Trophoblast cell (in vitro differentiated cells and primary cell): ENCODE measurements at regions not wholly inside any gene's neighbourhood (a gene's known extent, or its start where the extent isn't known, plus 50 kb on each side); places are given as distances from the start of the nearest gene placed in this dataset.

ENCODE experiments used
- DNase-seq, 2 donors: peaks; one replicate each; pipeline ENCODE4 v3.0.0-alpha.2; 2016
- H2AFZ ChIP-seq: 2 replicates; pipeline ENCODE4 v1.6.1; 2013; ENCODE audit warnings: low read length, moderate library complexity, mild to moderate bottlenecking; ENCODE audit not compliant: insufficient read depth, poor library complexity
- H2AK5ac ChIP-seq: 2 replicates; pipeline ENCODE4 v1.6.1; 2013; ENCODE audit warnings: mild to moderate bottlenecking, low read length
- H2BK120ac ChIP-seq: 2 replicates; pipeline ENCODE4 v1.6.1; 2013; ENCODE audit warnings: low read length, mild to moderate bottlenecking, moderate library complexity; ENCODE audit not compliant: insufficient read depth, poor library complexity
- H2BK12ac ChIP-seq: 2 replicates; pipeline ENCODE4 v1.6.1; 2013; ENCODE audit warnings: mild to moderate bottlenecking, low read length, moderate library complexity
- H2BK5ac ChIP-seq: 2 replicates; pipeline ENCODE4 v1.6.1; 2013; ENCODE audit warnings: low read length, low read depth, moderate library complexity, mild to moderate bottlenecking; ENCODE audit not compliant: poor library complexity
- H3K14ac ChIP-seq: 2 replicates; pipeline ENCODE4 v1.6.1; 2013; ENCODE audit warnings: mild to moderate bottlenecking, low read length
- H3K18ac ChIP-seq: 2 replicates; pipeline ENCODE4 v1.6.1; 2013; ENCODE audit warnings: mild to moderate bottlenecking, low read length
- H3K23ac ChIP-seq: 2 replicates; pipeline ENCODE4 v1.6.1; 2013; ENCODE audit warnings: low read length
- H3K27ac ChIP-seq: 2 replicates; pipeline ENCODE4 v1.5.1; 2013; ENCODE audit warnings: low read depth, mild to moderate bottlenecking, inconsistent platforms, low read length, moderate library complexity
- H3K27me3 ChIP-seq: 2 replicates; pipeline ENCODE4 v1.6.1; 2013; ENCODE audit warnings: inconsistent platforms, mild to moderate bottlenecking, low read length, moderate library complexity; ENCODE audit not compliant: insufficient read depth
- H3K36me3 ChIP-seq, 2 experiments: 1 replicate in 1 of 2; 2 replicates in 1 of 2; pipeline ENCODE4 v1.6.1; 2013; ENCODE audit warnings: low read length in 2 of 2, mild to moderate bottlenecking in 2 of 2, moderate library complexity in 1 of 2; ENCODE audit not compliant: insufficient read depth in 2 of 2, control insufficient read depth in 1 of 2
- H3K4ac ChIP-seq: 2 replicates; pipeline ENCODE4 v1.6.1; 2013; ENCODE audit warnings: low read depth, mild to moderate bottlenecking, low read length, moderate library complexity
- H3K4me1 ChIP-seq, 2 experiments: 1 replicate in 1 of 2; 2 replicates in 1 of 2; pipeline ENCODE4 v1.6.1; 2013; ENCODE audit warnings: low read length in 2 of 2, mild to moderate bottlenecking in 2 of 2, moderate library complexity in 1 of 2; ENCODE audit not compliant: insufficient read depth in 2 of 2, control insufficient read depth in 1 of 2
- H3K4me2 ChIP-seq: 2 replicates; pipeline ENCODE4 v1.6.1; 2013; ENCODE audit warnings: inconsistent platforms, mild to moderate bottlenecking, low read length, moderate library complexity
- H3K4me3 ChIP-seq: 2 replicates; pipeline ENCODE4 v1.5.1; 2013; ENCODE audit warnings: mild to moderate bottlenecking, low read depth, low read length, inconsistent platforms
- H3K79me1 ChIP-seq: one replicate; pipeline ENCODE4 v1.6.1; 2013; ENCODE audit warnings: low read length
- H3K79me2 ChIP-seq: 2 replicates; pipeline ENCODE4 v1.6.1; 2013; ENCODE audit warnings: low read length, mild to moderate bottlenecking; ENCODE audit not compliant: control insufficient read depth, insufficient read depth, poor library complexity
- H3K9ac ChIP-seq: 2 replicates; pipeline ENCODE4 v1.6.1; 2013; ENCODE audit warnings: mild to moderate bottlenecking, low read length
- H3K9me3 ChIP-seq: 2 replicates; pipeline ENCODE4 v1.6.1; 2013; ENCODE audit warnings: low read depth, mild to moderate bottlenecking, control low read depth, inconsistent platforms, low read length; ENCODE audit not compliant: insufficient read depth
- H4K12ac ChIP-seq: 2 replicates; pipeline ENCODE4 v1.6.1; 2013; ENCODE audit warnings: low read depth, mild to moderate bottlenecking, low read length, moderate library complexity
- H4K8ac ChIP-seq: 2 replicates; pipeline ENCODE4 v1.6.1; 2013; ENCODE audit warnings: low read depth, mild to moderate bottlenecking, low read length, moderate library complexity
- H4K91ac ChIP-seq: one replicate; pipeline ENCODE4 v1.6.1; 2013; ENCODE audit warnings: low read depth, mild to moderate bottlenecking, low read length, moderate library complexity
- WGBS: extraction: QIAGEN DNeasy Blood & Tissue Kit; methylation state at CpG from one replicate; pipeline ENCODE4 v1.1.7; 2013; ENCODE audit warnings: missing lambda C conversion rate; ENCODE audit not compliant: insufficient read length, insufficient coverage; ENCODE audit errors: extremely low coverage; 5-methylcytosine and 5-hydroxymethylcytosine counted together

- Histone ChIP-seq H3K9ac (no peak overlapping the region), H2BK5ac (no peak overlapping the region), H3K4me1 (peaks cover 2 to 3% of the 10 kb centered on the region in 2 experiments), H4K91ac (no peak overlapping the region), H3K4me2 (no peak overlapping the region), H4K8ac (no peak overlapping the region), H3K23ac (no peak overlapping the region), H2AK5ac (no peak overlapping the region), H3K18ac (no peak overlapping the region), H3K36me3 (no peaks in the 10 kb centered on the region), H3K14ac (no peak overlapping the region), H3K9me3 (no peaks in the 10 kb centered on the region), H3K79me2 (no peaks in the 10 kb centered on the region), H4K12ac (no peak overlapping the region), H2BK12ac (no peak overlapping the region), H3K27ac (no peak overlapping the region), H3K27me3 (no peaks in the 10 kb centered on the region), H2BK120ac (no peak overlapping the region), H3K79me1 (no peaks in the 10 kb centered on the region), H3K4me3 (no peak overlapping the region), H2AFZ (no peak overlapping the region), H3K4ac (no peak overlapping the region)
- WGBS = no CpG with 5 or more reads among the region's 1 CpG
- no peak for DNase-seq
Measured at GRCh38 chr13:107846642-107847041, 368.7 kb downstream of the LIG4 start.

GRCh38 chr13:107845911-107846310, 369.4 kb downstream of the LIG4 start:
- Histone ChIP-seq H3K14ac (no peak overlapping the region), H2AK5ac (no peak overlapping the region), H4K8ac (no peak overlapping the region), H3K79me1 (no peaks in the 10 kb centered on the region), H3K36me3 (no peaks in the 10 kb centered on the region), H4K12ac (no peak overlapping the region), H2BK5ac (no peak overlapping the region), H3K4ac (no peak overlapping the region), H3K9ac (no peak overlapping the region), H4K91ac (no peak overlapping the region), H2BK120ac (no peak overlapping the region), H3K23ac (no peak overlapping the region), H3K18ac (no peak overlapping the region), H3K27me3 (no peaks in the 10 kb centered on the region), H2AFZ (no peak overlapping the region), H3K27ac (no peak overlapping the region), H2BK12ac (no peak overlapping the region), H3K4me3 (no peak overlapping the region), H3K4me2 (no peak overlapping the region), H3K4me1 (peaks cover 2 to 3% of the 10 kb centered on the region in 2 experiments), H3K79me2 (no peaks in the 10 kb centered on the region), H3K9me3 (no peaks in the 10 kb centered on the region)
- no peak for DNase-seq
- no CpG with 5 or more reads among the region's 3 CpGs for WGBS

- H4K12ac ChIP-seq = no peak overlapping the region
- H2AFZ ChIP-seq = no peak overlapping the region
- peaks cover 2 to 3% of the 10 kb centered on the region in 2 experiments for H3K4me1 ChIP-seq
- H3K18ac ChIP-seq = no peak overlapping the region
- WGBS = no CpG with 5 or more reads among the region's 3 CpGs
- H2AK5ac ChIP-seq = no peak overlapping the region
- H3K4me2 ChIP-seq = no peak overlapping the region
- H3K4me3 ChIP-seq = no peak overlapping the region
- H3K14ac ChIP-seq = no peak overlapping the region
- DNase-seq = no peak
- no peaks in the 10 kb centered on the region for H3K79me2 ChIP-seq
- no peaks in the 10 kb centered on the region for H3K27me3 ChIP-seq
- H4K8ac ChIP-seq = no peak overlapping the region
- H2BK5ac ChIP-seq = no peak overlapping the region
- H2BK120ac ChIP-seq = no peak overlapping the region
- H3K27ac ChIP-seq = no peak overlapping the region
- no peak overlapping the region for H3K4ac ChIP-seq
- no peak overlapping the region for H4K91ac ChIP-seq
- no peaks in the 10 kb centered on the region for H3K9me3 ChIP-seq
- H3K23ac ChIP-seq = no peak overlapping the region
- no peaks in the 10 kb centered on the region for H3K36me3 ChIP-seq
- no peak overlapping the region for H2BK12ac ChIP-seq
- H3K9ac ChIP-seq = no peak overlapping the region
- no peaks in the 10 kb centered on the region for H3K79me1 ChIP-seq
Measured at GRCh38 chr13:107843681-107844080, 371.7 kb downstream of the LIG4 start.

- Histone ChIP-seq H3K79me1 (no peaks in the 10 kb centered on the region), H3K27ac (no peak overlapping the region), H2BK120ac (no peak overlapping the region), H4K8ac (no peak overlapping the region), H4K91ac (no peak overlapping the region), H4K12ac (no peak overlapping the region), H3K9ac (no peak overlapping the region), H3K23ac (no peak overlapping the region), H3K27me3 (no peaks in the 10 kb centered on the region), H3K4me1 (peaks cover 2 to 3% of the 10 kb centered on the region in 2 experiments), H3K9me3 (no peaks in the 10 kb centered on the region), H3K14ac (no peak overlapping the region), H2AK5ac (no peak overlapping the region), H3K36me3 (no peaks in the 10 kb centered on the region), H3K79me2 (no peaks in the 10 kb centered on the region), H2BK5ac (no peak overlapping the region), H3K18ac (no peak overlapping the region), H3K4ac (no peak overlapping the region), H3K4me3 (no peak overlapping the region), H2AFZ (no peak overlapping the region), H2BK12ac (no peak overlapping the region), H3K4me2 (no peak overlapping the region)
- WGBS = no CpG with 5 or more reads among the region's 4 CpGs
- DNase-seq = no peak
Measured at GRCh38 chr13:107843281-107843680, 372.1 kb downstream of the LIG4 start.
